HG03469 (cell line): ENCODE measurements at regions not wholly inside any gene's neighbourhood (a gene's known extent, or its start where the extent isn't known, plus 50 kb on each side); places are given as distances from the start of the nearest gene placed in this dataset.
"Not testable (repeated sequence)": the region's sequence is repeated elsewhere in the genome, so short reads cannot be mapped to it uniquely, and the experiment has no call there.

Experiments
- ATAC-seq: cut with Tn5 transposase; IDR thresholded peaks from one replicate; pipeline ENCODE4 v1.9.1; 2021; ENCODE audit warnings: mild to moderate bottlenecking, moderate library complexity, moderate number of reproducible peaks; ENCODE audit not compliant: unreplicated experiment

DNA sequence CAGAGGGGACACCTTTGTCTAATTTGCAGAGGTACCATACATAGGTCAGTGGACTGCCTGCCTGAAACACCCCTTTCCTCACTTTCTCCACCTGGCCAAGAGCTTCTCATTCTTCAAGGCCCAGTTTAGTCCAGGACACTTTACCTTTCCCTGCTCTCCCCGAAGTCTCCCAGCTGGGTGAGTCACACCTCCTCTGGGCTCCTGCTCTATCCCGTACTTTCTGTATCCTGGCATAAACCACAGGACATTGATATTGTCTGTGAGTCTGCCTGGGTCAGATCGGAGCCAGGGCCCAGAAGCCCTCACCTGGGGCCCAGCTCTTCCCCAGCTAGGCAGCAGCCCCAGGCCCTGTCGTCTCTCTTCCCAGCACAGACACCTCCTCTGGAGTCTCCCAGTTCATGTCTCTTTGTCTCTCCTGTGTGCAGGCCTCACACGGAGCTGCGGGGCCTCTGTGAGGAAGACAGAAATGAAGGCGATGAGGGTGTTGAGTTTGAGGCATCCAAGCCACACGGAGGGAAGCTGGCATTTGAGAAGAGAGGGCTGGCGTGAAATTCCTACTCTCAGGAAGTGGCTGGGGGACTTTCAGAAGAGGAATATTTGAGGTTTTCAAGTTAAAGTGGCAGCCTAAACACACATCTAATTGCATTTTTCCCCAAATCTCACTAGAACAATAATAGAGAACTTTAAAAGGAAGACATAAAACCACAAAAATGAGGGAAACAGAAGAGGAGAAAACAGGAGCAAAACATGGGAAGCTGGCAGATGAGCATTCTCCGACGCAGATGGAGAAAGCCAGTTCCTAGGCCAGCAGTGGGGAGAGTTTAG lies 79.6 kb upstream of the LAPTM4A start:
- ATAC-seq: no peak

- no peak for ATAC-seq
Observed at GRCh38 chr2:20130160-20130560, 78.7 kb upstream of the LAPTM4A start.

DNA sequence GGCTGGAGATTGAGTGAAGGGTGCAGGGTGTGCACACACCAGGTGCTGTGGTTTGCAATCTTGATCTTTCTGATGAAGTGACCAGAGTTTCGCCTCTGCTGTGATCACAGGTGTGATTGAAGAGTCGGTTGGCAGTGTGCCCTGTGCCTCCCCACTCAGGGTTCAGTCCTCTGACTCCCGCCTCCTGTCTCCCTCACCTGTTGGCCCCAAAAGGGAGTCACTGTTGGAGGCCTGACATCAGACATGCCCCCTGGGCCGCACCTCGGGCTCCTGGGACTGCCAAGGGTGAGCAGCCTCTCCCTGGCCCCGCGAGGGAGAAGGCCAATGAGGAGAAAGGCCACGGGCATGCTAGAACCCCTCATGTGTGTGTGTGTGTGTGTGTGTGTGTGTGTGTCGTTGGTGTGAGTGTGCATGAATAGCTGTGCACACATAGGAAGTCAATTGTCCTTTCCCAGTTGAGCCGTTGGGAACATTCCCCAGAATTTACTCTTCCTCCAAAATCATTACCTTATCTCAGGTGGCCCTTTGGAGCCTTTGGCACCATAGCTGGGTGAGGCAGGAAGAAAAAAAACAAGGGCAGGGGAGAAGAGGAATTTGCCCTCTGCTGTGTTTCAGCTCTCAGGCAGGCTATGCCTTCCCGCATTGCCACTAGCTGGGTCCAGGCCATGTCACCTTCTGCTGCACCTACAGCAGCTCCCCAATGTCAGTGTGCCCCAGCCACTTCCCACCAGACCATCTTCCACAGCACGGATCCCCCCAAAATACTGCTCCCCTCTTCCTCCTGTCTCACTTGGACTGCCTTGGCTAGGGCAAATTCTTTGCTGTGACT lies 78.1 kb upstream of the LAPTM4A start:
- no peak for ATAC-seq

DNA sequence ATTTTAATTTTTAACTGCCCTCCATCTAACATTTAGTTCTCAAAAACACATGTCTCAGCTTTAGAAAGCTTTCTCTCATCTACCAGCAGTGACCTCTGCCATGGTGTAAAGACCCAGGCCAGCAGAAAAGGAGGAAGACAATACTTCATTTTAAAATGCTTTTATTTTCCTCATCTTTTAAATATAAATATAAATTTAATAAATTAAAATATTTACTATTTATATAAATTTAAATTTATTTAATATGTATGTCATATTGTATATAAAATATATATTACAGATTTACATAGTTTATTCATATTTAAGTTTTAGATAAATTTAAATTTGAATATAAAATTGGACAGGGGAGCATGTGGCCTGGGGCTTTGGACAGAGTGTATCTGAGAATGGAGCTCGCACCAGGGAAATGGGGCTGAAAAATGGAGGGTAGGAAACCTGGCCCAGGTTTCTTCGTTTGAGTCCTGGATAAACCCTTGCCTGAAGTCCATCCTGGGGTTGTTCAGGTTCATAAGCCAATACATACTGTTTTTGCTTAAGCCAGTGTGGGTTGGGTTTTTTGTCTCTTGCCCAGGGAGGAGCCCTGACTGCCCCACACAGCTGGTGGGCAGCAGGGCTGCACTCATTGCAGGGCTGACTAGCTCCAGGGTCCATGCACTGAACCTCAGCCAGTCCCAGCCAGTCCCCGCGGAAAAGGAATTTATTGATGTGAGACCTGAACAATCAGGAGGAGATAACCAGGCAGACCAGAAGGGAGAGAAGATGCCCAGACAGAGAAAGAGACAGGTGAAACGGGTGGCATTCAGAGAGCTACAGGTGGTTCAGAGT lies 77.3 kb upstream of the LAPTM4A start:
- ATAC-seq: no peak

- ATAC-seq: no peak
Observed at GRCh38 chr2:20126469-20126868, 75.0 kb upstream of the LAPTM4A start.

GRCh38 chr2:20126040-20126439 lies 74.6 kb upstream of the LAPTM4A start:
- no peak for ATAC-seq

- no peak for ATAC-seq
Observed at GRCh38 chr2:20125616-20126015, 74.2 kb upstream of the LAPTM4A start.

GRCh38 chr2:20125164-20125563 lies 73.7 kb upstream of the LAPTM4A start:
- no peak for ATAC-seq

DNA sequence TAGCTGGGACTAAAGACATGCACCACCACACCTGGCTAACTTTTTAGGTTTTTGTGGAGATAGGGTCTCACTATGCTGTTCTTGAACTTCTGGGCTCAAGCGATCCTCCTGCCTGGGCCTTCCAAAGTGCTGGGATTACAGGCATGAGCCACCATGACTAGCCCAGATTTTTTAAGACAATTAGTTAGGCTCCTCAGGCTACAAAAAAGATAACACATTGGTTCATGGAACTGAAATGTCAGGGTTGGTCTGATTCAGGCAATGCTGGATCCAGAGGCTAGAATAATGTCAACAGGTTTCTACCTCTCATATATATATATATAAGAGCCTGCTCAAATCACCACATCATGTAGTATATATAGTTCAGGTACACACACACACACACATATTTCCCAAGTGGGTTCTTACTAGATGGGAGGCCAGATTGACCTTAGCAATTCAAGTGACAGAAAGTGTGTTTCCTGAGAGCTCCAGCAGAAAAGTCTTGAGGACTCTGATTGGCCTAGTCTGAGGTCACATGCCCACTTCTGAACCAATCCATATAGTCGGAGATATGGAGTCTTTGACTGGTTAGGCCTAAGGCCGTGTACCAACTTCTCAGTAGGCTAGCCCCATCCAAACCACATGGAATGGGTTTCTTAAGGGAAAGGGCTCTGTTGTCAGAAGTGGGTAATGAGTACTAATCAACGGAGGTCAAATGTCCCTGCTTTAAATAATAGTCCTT lies 72.6 kb upstream of the LAPTM4A start:
- ATAC-seq: no peak

DNA sequence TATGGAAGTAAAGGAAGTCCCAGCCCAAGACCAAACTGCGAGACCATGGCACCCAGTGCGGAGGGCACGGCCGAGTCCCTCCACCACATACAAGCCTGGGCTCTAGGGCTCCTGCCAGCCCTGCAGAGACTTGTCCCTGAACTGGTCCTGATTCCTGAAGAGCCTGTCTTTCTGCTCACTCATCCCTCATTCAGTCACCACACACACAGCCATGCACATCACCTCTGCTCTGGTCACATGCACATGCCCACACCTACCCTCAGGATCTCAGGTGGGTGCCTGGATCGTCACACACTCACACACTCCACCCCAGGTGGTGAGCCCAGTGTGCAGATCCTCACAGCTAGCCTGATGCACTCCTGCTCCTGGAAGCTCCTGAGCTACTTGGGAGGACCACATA lies 71.4 kb upstream of the LAPTM4A start:
- no peak for ATAC-seq

GRCh38 chr2:20120569-20121416 lies 69.4 kb upstream of the LAPTM4A start:
- ATAC-seq: no peak

- ATAC-seq: no peak
Observed at GRCh38 chr2:20118051-20118450, 66.6 kb upstream of the LAPTM4A start.

DNA sequence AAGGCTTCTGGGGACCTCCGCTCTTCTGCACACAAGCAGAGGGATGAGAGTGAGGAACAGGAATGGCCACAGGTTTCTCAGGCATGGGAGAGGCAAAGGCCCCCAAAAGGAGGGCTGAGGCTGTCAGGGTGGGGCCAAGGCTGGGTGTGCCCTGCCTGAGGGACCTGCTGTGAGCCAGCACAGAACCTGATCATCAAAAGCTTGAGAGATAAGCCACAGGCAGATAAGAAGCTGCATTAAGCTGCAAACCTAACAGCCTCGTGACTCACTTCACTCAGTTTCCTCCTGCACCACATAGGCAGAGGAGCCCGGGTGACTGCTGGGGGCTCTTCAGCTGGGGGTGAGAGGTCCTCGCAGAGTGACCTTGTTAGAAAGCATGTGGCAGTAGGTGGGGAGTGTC lies 64.5 kb upstream of the LAPTM4A start:
- ATAC-seq: no peak

- no peak for ATAC-seq
Observed at GRCh38 chr2:20115374-20115773, 63.9 kb upstream of the LAPTM4A start.

- no peak for ATAC-seq
Observed at GRCh38 chr2:20113986-20114938, 62.8 kb upstream of the LAPTM4A start.

DNA sequence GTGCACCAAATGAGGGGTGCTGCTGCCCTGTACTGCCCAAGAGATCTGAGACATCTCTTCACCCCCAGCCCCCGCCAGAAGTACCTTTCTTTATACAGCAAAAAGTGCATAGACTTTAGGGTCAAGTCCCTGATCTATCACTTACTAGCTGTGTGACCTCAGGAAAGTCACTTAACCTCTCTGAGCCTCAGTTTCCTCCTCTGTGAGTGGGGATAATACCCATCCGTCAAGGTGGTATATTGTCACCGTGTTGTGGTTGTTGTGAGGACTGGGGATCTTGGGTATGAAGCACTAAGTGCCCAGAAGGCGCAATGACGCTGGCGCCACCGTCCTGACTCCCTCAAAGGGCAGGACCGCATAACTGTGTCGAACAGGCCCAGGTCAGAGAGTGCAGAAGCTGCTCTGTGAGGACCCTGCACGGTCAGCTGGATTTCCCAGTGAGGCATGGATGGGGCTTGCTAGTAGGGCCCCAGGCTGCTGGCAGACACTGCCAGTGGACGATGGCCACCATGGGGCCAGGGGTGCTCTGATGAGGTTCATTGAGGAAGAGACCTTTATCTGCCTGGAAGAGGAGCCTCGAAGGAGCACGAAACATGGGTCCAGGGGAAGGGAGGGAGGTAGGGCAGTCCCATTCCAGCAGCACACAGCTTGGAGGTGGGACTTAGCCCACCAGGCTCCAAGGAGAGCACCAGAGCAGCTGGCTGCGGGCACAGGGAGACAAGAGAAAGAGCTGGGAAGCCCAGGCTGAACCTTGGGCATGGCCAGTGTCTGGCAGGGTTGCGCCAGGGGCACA lies 61.8 kb upstream of the LAPTM4A start:
- no peak for ATAC-seq

GRCh38 chr2:20112361-20112760 lies 60.9 kb upstream of the LAPTM4A start:
- ATAC-seq: not testable (repeated sequence)
